ENCODE measurements at regions not wholly inside any gene's neighbourhood (a gene's known extent, or its start where the extent isn't known, plus 50 kb on each side); places are given as distances from the start of the nearest gene placed in this dataset.

- TF ChIP-seq SP1 (IDR thresholded peaks at IDR 0.05) (no peak), PKNOX1 (IDR thresholded peaks at IDR 0.05) (no peak), ZNF384 (IDR thresholded peaks at IDR 0.05) (no peak), L3MBTL2 (conservative IDR thresholded peaks at IDR 0.05) (no peak), FOXA1 (IDR thresholded peaks at IDR 0.05) (no peak), ARNT (IDR thresholded peaks at IDR 0.05) (no peak)
These were observed 599.5 kb upstream of the PTGER4 start for GRCh38 chr5:40080191-40080590.
